ENCODE measurements at regions not wholly inside any gene's neighbourhood (a gene's known extent, or its start where the extent isn't known, plus 50 kb on each side); places are given as distances from the start of the nearest gene placed in this dataset.

GRCh38 chr11:109184376-109184775 is 237.6 kb upstream of the C11orf87 start:
- H3K4me3 ChIP-seq (ENCODE audit: low read depth, low read length), result no peak overlapping the region
- DNase-seq (ENCODE audit: low read depth), result no peak
- TF ChIP-seq CTCF (IDR thresholded peaks at IDR 0.05; ENCODE audit: control insufficient read depth, extremely low read depth, insufficient read depth), result no peak

GRCh38 chr11:109192864-109193263 is 229.1 kb upstream of the C11orf87 start:
- DNase-seq (ENCODE audit: low read depth), result no peak
- no peak overlapping the region for H3K4me3 ChIP-seq (ENCODE audit: low read depth, low read length)
- no peak for TF ChIP-seq CTCF (IDR thresholded peaks at IDR 0.05; ENCODE audit: control insufficient read depth, extremely low read depth, insufficient read depth)

GRCh38 chr11:109193880-109194279 is 228.1 kb upstream of the C11orf87 start:
- no peak for TF ChIP-seq CTCF (IDR thresholded peaks at IDR 0.05; ENCODE audit: control insufficient read depth, extremely low read depth, insufficient read depth)
- DNase-seq (ENCODE audit: low read depth), result no peak
- no peak overlapping the region for H3K4me3 ChIP-seq (ENCODE audit: low read depth, low read length)

GRCh38 chr11:109196016-109196415 is 226.0 kb upstream of the C11orf87 start:
- no peak overlapping the region for H3K4me3 ChIP-seq (ENCODE audit: low read depth, low read length)
- DNase-seq (ENCODE audit: low read depth), result no peak
- no peak for TF ChIP-seq CTCF (IDR thresholded peaks at IDR 0.05; ENCODE audit: control insufficient read depth, extremely low read depth, insufficient read depth)

GRCh38 chr11:109197656-109198055 is 224.3 kb upstream of the C11orf87 start:
- no peak for DNase-seq (ENCODE audit: low read depth)
- TF ChIP-seq CTCF (IDR thresholded peaks at IDR 0.05; ENCODE audit: control insufficient read depth, extremely low read depth, insufficient read depth), result no peak
- H3K4me3 ChIP-seq (ENCODE audit: low read depth, low read length), result no peak overlapping the region

- no peak overlapping the region for H3K4me3 ChIP-seq (ENCODE audit: low read depth, low read length)
These were observed 218.8 kb upstream of the C11orf87 start for GRCh38 chr11:109203176-109203575.

More at GRCh38 chr11:109203176-109203575, 218.8 kb upstream of the C11orf87 start:
- no peak for DNase-seq (ENCODE audit: low read depth)
- TF ChIP-seq CTCF (IDR thresholded peaks at IDR 0.05; ENCODE audit: control insufficient read depth, extremely low read depth, insufficient read depth), result no peak
